Prostate gland (tissue), 2 donors: ENCODE measurements at regions not wholly inside any gene's neighbourhood (a gene's known extent, or its start where the extent isn't known, plus 50 kb on each side); places are given as distances from the start of the nearest gene placed in this dataset.

Experiments
- DNase-seq: peaks from one replicate; pipeline ENCODE4 v3.0.0-alpha.2; 2019; ENCODE audit warnings: low spot score
- H3K27ac ChIP-seq, 2 donors: fragments of 200-600 bp; sonication (generic); 2 replicates each; pipeline ENCODE4 v1.5.1; 2017 to 2019
- H3K27me3 ChIP-seq: fragments of 200-600 bp; sonication (generic); replicated peaks from 2 replicates; pipeline ENCODE4 v1.5.1; 2019; ENCODE audit not compliant: insufficient read depth
- H3K36me3 ChIP-seq, 2 donors: fragments of 200-600 bp; sonication (generic); 1 replicate in 1 of 2; 2 replicates in 1 of 2; pipeline versions ENCODE4 v1.5.1 to v1.8.1; 2017 to 2019
- H3K4me1 ChIP-seq: fragments of 200-600 bp; sonication (generic); replicated peaks from 2 replicates; pipeline ENCODE4 v1.5.1; 2019
- H3K4me3 ChIP-seq, 2 donors: fragments of 200-600 bp; sonication (generic); 2 replicates each; pipeline ENCODE4 v1.5.1; 2017 to 2019
- H3K9me3 ChIP-seq: fragments of 200-600 bp; sonication (generic); 2 replicates; pipeline ENCODE4 v1.5.1; 2017
- CTCF ChIP-seq, 4 experiments: fragments of 200-600 bp in 2 of 4; fragments of 450-650 bp in 2 of 4; sonication (generic) in 2 of 4; IDR thresholded peaks; 1 replicate in 3 of 4; 2 replicates in 1 of 4; pipeline ENCODE4 v1.5.1; 2016 to 2019; ENCODE audit warnings: antibody characterized with exemption in 4 of 4, mild to moderate bottlenecking in 2 of 4, moderate library complexity in 2 of 4
- POLR2A ChIP-seq: fragments of 450-650 bp; IDR thresholded peaks from one replicate; pipeline ENCODE4 v1.6.1; 2016; ENCODE audit warnings: antibody characterized with exemption, mild to moderate bottlenecking
- POLR2AphosphoS5 ChIP-seq: sonication (generic); formaldehyde crosslinking; IDR thresholded peaks from one replicate; pipeline ENCODE4 v1.6.1; 2017; ENCODE audit warnings: antibody characterized with exemption
- WGBS: methylation state at CpG from one replicate; pipeline ENCODE4 v1.1.5; 2018; 5-methylcytosine and 5-hydroxymethylcytosine counted together
- intact Hi-C: fragments of 100-400 bp; cut with DNase I; formaldehyde crosslinking; loops from one replicate; pipeline ENCODE4 v1.14.2; 2022

- TF ChIP-seq POLR2A: no peak
- TF ChIP-seq POLR2AphosphoS5: no peak
- no peak for TF ChIP-seq CTCF (IDR thresholded peaks at IDR 0.05)
- 71% methylated on average over 1 of the region's 1 CpG for WGBS
- Histone ChIP-seq H3K9me3 (no peaks in the 10 kb centered on the region), H3K27ac (no peak overlapping the region), H3K27me3 (no peaks in the 10 kb centered on the region), H3K4me1 (no peaks in the 10 kb centered on the region), H3K36me3 (no peaks in the 10 kb centered on the region), H3K4me3 (no peak overlapping the region)
- DNase-seq: no peak
- intact Hi-C loops: no loop called here
These were observed 383.6 kb downstream of the UQCRFS1 start for GRCh38 chr19:28829359-28829758.

- TF ChIP-seq CTCF (IDR thresholded peaks at IDR 0.05): no peak
- no peak for TF ChIP-seq POLR2AphosphoS5
- TF ChIP-seq POLR2A: no peak
- DNase-seq: no peak
- intact Hi-C loops: no loop called here
- WGBS: 79% methylated on average over 10 of the region's 10 CpGs
- Histone ChIP-seq H3K9me3 (no peaks in the 10 kb centered on the region), H3K36me3 (no peaks in the 10 kb centered on the region), H3K4me3 (no peak overlapping the region), H3K27me3 (no peaks in the 10 kb centered on the region), H3K4me1 (no peaks in the 10 kb centered on the region), H3K27ac (no peak overlapping the region)
These were observed 384.6 kb downstream of the UQCRFS1 start for GRCh38 chr19:28828276-28828870.

- TF ChIP-seq CTCF (IDR thresholded peaks at IDR 0.05) (no peak), POLR2AphosphoS5 (no peak), POLR2A (no peak)
- Histone ChIP-seq H3K9me3 (no peaks in the 10 kb centered on the region), H3K4me1 (no peaks in the 10 kb centered on the region), H3K4me3 (no peak overlapping the region), H3K36me3 (no peaks in the 10 kb centered on the region), H3K27ac (no peak overlapping the region), H3K27me3 (no peaks in the 10 kb centered on the region)
- no peak for DNase-seq
- intact Hi-C loops: no loop called here
- WGBS: 90% methylated on average over 8 of the region's 8 CpGs
These were observed 385.6 kb downstream of the UQCRFS1 start for GRCh38 chr19:28827382-28827781.

GRCh38 chr19:28823338-28823961 lies 389.5 kb downstream of the UQCRFS1 start:
- H3K9me3 ChIP-seq: no peaks in the 10 kb centered on the region

More at GRCh38 chr19:28823338-28823961, 389.5 kb downstream of the UQCRFS1 start:
- WGBS: 61% methylated on average over 11 of the region's 11 CpGs
- H3K27me3 ChIP-seq: no peaks in the 10 kb centered on the region
- intact Hi-C loops: no loop called here
- no peak for TF ChIP-seq CTCF (IDR thresholded peaks at IDR 0.05)
- no peaks in the 10 kb centered on the region for H3K36me3 ChIP-seq
- no peak overlapping the region for H3K27ac ChIP-seq
- no peaks in the 10 kb centered on the region for H3K4me1 ChIP-seq
- DNase-seq: no peak
- H3K4me3 ChIP-seq: no peak overlapping the region
